HL-60 (cell line): ENCODE measurements at regions not wholly inside any gene's neighbourhood (a gene's known extent, or its start where the extent isn't known, plus 50 kb on each side); places are given as distances from the start of the nearest gene placed in this dataset.
"Not testable (repeated sequence)": the region's sequence is repeated elsewhere in the genome, so short reads cannot be mapped to it uniquely, and the experiment has no call there.

Experiments
- DNase-seq, 2 experiments: peaks; one replicate each; pipeline ENCODE4 v3.0.0-alpha.2; 2010 to 2020; ENCODE audit warnings: low read depth in 1 of 2, low spot score in 1 of 2
- H3K27ac ChIP-seq: fragments of 250-450 bp; sonication (Bioruptor Pico); replicated peaks from 2 replicates; pipeline ENCODE4 v1.5.1; 2020; ENCODE audit warnings: mild to moderate bottlenecking, moderate library complexity
- H3K27me3 ChIP-seq: fragments of 250-450 bp; sonication (Bioruptor Pico); 2 replicates; pipeline ENCODE4 v1.5.1; 2021; ENCODE audit warnings: mild to moderate bottlenecking, moderate library complexity; ENCODE audit not compliant: insufficient read depth, poor library complexity, severe bottlenecking
- H3K4me3 ChIP-seq: replicated peaks from 2 replicates; pipeline ENCODE4 v1.5.1; 2011; ENCODE audit warnings: mild to moderate bottlenecking, control low read depth, low read length; ENCODE audit not compliant: insufficient read depth
- GABPA ChIP-seq: IDR thresholded peaks from 2 replicates; pipeline ENCODE4 v1.6.1; 2012; ENCODE audit warnings: low read depth
- POLR2AphosphoS5 ChIP-seq: IDR thresholded peaks from 2 replicates; pipeline ENCODE4 v1.6.1; 2012; ENCODE audit warnings: low read depth
- SPI1 ChIP-seq: IDR thresholded peaks from 2 replicates; pipeline ENCODE4 v1.6.1; 2012; ENCODE audit warnings: low read depth, mild to moderate bottlenecking, borderline replicate concordance
- TF ChIP-seq, protein P1 (sequence below): IDR thresholded peaks from one replicate; pipeline ENCODE4 v1.5.1; 2011; ENCODE audit warnings: low read length, control low read depth, inconsistent platforms; ENCODE audit not compliant: insufficient read depth
- TF ChIP-seq, protein P2 (sequence below): IDR thresholded peaks from 2 replicates; pipeline ENCODE4 v1.6.1; 2012; ENCODE audit warnings: low read depth; ENCODE audit not compliant: insufficient replicate concordance

DNA sequence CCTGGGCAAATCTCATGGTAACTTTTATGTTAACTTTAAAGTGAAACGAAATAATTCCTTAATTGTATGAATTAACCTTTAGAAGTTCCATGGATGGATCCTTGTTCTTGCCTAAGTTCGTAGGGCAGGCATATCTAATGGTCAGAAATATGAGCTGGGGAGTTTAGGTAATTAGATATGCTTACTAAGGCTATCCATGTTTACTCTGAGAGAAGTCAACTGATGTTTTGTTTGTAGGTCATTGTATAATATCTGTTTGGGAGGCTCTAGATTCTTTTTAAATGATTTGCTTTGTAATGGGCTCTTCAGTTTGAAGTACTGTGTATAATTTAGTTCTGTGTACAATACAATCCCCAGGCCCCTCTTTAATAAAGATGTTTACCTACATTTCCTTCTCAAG lies 117.0 kb downstream of the DCK start:
- Histone ChIP-seq H3K27me3 (no peaks in the 10 kb centered on the region), H3K4me3 (no peak overlapping the region), H3K27ac (no peak overlapping the region)
- TF ChIP-seq, protein P1, sequence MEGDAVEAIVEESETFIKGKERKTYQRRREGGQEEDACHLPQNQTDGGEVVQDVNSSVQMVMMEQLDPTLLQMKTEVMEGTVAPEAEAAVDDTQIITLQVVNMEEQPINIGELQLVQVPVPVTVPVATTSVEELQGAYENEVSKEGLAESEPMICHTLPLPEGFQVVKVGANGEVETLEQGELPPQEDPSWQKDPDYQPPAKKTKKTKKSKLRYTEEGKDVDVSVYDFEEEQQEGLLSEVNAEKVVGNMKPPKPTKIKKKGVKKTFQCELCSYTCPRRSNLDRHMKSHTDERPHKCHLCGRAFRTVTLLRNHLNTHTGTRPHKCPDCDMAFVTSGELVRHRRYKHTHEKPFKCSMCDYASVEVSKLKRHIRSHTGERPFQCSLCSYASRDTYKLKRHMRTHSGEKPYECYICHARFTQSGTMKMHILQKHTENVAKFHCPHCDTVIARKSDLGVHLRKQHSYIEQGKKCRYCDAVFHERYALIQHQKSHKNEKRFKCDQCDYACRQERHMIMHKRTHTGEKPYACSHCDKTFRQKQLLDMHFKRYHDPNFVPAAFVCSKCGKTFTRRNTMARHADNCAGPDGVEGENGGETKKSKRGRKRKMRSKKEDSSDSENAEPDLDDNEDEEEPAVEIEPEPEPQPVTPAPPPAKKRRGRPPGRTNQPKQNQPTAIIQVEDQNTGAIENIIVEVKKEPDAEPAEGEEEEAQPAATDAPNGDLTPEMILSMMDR, result no peak
- TF ChIP-seq, protein P2, sequence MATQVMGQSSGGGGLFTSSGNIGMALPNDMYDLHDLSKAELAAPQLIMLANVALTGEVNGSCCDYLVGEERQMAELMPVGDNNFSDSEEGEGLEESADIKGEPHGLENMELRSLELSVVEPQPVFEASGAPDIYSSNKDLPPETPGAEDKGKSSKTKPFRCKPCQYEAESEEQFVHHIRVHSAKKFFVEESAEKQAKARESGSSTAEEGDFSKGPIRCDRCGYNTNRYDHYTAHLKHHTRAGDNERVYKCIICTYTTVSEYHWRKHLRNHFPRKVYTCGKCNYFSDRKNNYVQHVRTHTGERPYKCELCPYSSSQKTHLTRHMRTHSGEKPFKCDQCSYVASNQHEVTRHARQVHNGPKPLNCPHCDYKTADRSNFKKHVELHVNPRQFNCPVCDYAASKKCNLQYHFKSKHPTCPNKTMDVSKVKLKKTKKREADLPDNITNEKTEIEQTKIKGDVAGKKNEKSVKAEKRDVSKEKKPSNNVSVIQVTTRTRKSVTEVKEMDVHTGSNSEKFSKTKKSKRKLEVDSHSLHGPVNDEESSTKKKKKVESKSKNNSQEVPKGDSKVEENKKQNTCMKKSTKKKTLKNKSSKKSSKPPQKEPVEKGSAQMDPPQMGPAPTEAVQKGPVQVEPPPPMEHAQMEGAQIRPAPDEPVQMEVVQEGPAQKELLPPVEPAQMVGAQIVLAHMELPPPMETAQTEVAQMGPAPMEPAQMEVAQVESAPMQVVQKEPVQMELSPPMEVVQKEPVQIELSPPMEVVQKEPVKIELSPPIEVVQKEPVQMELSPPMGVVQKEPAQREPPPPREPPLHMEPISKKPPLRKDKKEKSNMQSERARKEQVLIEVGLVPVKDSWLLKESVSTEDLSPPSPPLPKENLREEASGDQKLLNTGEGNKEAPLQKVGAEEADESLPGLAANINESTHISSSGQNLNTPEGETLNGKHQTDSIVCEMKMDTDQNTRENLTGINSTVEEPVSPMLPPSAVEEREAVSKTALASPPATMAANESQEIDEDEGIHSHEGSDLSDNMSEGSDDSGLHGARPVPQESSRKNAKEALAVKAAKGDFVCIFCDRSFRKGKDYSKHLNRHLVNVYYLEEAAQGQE, result no peak
- TF ChIP-seq GABPA (no peak), SPI1 (no peak), POLR2AphosphoS5 (no peak)
- DNase-seq, result no peak

DNA sequence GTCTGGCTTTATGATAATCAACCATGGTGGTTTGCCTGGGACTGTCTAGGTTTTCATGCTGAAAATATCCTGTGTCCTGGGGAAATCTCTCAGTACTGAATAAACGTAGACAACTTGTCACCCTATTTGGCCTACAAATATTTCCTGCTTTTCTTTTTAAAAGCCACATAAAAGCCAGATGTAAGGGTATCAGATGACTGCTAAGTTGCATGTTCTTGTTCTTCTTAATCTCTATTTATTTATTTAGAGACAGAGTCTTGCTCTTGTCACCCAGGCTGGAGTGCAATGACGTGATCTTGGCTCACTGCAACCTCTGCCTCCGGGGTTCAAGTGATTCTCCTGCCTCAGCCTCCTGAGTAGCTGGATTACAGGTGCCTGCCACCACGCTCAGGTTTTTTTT lies 117.7 kb downstream of the DCK start:
- not testable (repeated sequence) for H3K27ac ChIP-seq, H3K27me3 ChIP-seq, DNase-seq, H3K4me3 ChIP-seq

DNA sequence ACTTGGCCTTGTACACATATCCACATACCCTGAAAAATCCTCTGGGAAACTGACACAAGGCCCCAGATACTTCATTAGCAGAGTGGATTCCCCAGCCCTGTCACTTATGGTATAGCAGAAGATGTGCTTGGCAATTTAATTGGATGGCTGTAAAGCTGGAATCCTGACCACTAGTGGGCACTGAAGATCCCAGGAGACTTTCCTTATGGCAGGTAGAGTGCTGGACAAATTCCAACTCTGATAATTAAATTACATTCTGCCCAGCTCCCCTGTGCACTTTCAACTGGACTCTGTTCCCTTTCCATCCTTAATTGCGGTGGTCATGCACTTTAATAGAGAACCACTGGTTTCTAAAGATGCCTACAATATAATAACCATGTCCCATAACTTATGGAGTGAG lies 119.8 kb downstream of the DCK start:
- no peak for DNase-seq
- H3K27me3 ChIP-seq, result no peaks in the 10 kb centered on the region
- H3K4me3 ChIP-seq, result no peak overlapping the region
- H3K27ac ChIP-seq, result no peak overlapping the region
- TF ChIP-seq, protein P2, result no peak
- TF ChIP-seq, protein P1, result peak; percentile 12

DNA sequence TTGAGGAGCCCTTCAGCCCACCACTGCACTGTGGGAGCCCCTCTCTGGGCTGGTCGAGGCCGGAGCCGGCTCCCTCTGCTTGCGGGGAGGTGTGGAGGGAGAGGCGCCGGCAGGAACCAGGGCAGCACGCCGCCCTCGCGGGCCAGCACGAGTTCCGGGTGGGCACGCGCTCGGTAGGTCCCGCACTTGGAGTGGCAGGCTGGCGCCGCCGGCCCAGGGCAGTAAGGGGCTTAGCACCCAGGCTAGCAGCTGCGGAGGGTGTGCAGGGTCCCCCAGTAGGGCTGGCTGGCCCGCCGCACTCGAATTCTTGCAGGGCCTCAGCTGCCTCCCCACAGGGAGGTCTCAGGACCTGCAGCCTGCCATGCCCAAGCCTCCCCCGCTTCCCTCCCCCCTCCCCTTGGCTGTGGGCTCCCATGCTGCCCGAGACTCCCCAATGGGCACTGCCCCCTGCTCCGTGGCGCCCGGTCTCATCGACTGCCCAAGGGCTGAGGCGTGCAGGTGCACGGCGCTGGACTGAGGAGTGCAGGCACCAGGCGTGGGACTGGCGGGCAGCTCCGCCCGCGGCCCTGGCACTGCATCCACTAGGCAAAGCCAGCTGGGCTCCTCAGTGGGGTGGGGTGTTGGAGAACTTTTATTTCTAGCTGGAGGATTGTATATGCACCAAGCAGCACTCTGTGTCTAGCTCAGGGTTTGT lies 127.5 kb downstream of the DCK start:
- Histone ChIP-seq H3K27me3 (no peaks in the 10 kb centered on the region), H3K27ac (no peak overlapping the region), H3K4me3 (no peak overlapping the region)
- DNase-seq, result no peak
- TF ChIP-seq POLR2AphosphoS5 (no peak), GABPA (no peak)

DNA sequence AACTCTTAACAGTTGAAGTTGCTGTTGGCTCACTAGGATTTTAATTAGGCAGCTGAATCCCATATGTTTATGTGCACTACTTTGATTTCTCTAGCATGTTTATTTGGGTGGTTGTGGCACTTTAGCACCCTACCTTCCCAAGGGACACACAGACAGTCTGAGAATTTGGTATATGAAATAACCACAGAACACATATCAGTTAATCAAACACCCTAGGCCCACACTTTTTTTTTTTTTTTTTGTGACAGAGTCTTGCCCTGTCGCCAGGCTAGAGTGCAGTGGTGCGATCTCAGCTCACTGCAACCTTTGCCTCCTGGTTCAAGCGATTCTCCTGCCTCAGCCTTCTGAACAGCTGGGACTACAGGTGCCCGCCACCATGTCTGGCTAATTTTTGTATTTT lies 130.5 kb downstream of the DCK start:
- TF ChIP-seq POLR2AphosphoS5 (no peak), GABPA (no peak), SPI1 (no peak)
- TF ChIP-seq, protein P1, result no peak
- TF ChIP-seq, protein P2, result no peak
- Histone ChIP-seq H3K27me3 (no peaks in the 10 kb centered on the region), H3K27ac (no peak overlapping the region), H3K4me3 (no peak overlapping the region)
- DNase-seq, result no peak
